Activated CD8-positive, alpha-beta T cell treated with anti-CD3 and anti-CD28 coated beads for 36 hours (primary cell): ENCODE measurements at regions not wholly inside any gene's neighbourhood (a gene's known extent, or its start where the extent isn't known, plus 50 kb on each side); places are given as distances from the start of the nearest gene placed in this dataset.

ENCODE experiments used
- ATAC-seq: fragments of 200-7000 bp; cut with Tn5 transposase; one replicate; pipeline ENCODE4 v1.10.0; 2021; ENCODE audit warnings: mild to moderate bottlenecking, moderate library complexity
- CTCF ChIA-PET: fragments of 350-600 bp; sonication (Branson Sonifier 250); formaldehyde crosslinking; loops from one replicate; lab custom pipeline; 2021; ENCODE audit warnings: antibody characterized with exemption; lab: Charles Lee
- POLR2A ChIA-PET: fragments of 350-600 bp; sonication (Branson Sonifier 250); formaldehyde crosslinking; loops from one replicate; lab custom pipeline; 2021; ENCODE audit warnings: antibody characterized with exemption; lab: Charles Lee
- DNase-seq: peaks from one replicate; pipeline ENCODE4 v3.0.0-alpha.2; 2020
- H3K27ac Mint-ChIP-seq: one replicate; pipeline ENCODE4 v1.8.0; 2021; ENCODE audit warnings: mild to moderate bottlenecking, mixed read lengths
- H3K27me3 Mint-ChIP-seq: one replicate; pipeline ENCODE4 v1.8.0; 2021; ENCODE audit warnings: mixed read lengths
- H3K36me3 Mint-ChIP-seq: one replicate; pipeline ENCODE4 v1.8.0; 2021; ENCODE audit warnings: low read depth, mixed read lengths
- H3K4me1 Mint-ChIP-seq: one replicate; pipeline ENCODE4 v1.8.0; 2021; ENCODE audit warnings: low read depth, mixed read lengths
- H3K4me3 Mint-ChIP-seq: one replicate; pipeline ENCODE4 v1.8.0; 2021; ENCODE audit warnings: mild to moderate bottlenecking, moderate library complexity, mixed read lengths
- H3K9me3 Mint-ChIP-seq: one replicate; pipeline ENCODE4 v1.8.0; 2021; ENCODE audit warnings: mixed read lengths
- CTCF ChIP-seq: fragments of 200-600 bp; IDR thresholded peaks from one replicate; pipeline ENCODE4 v1.8.0; 2022; ENCODE audit warnings: antibody characterized with exemption, mild to moderate bottlenecking
- intact Hi-C: fragments of 100-400 bp; cut with micrococcal nuclease; formaldehyde crosslinking; loops from one replicate; pipeline ENCODE4 v1.10.0; 2022

- no peak for DNase-seq
- no peak overlapping the region for H3K27ac Mint-ChIP-seq
- no peaks in the 10 kb centered on the region for H3K9me3 Mint-ChIP-seq
- no peaks in the 10 kb centered on the region for H3K36me3 Mint-ChIP-seq
- TF ChIP-seq CTCF: no peak
- H3K4me1 Mint-ChIP-seq: no peaks in the 10 kb centered on the region
- CTCF ChIA-PET: interaction anchor here (1.4 kb wide), 1 partner anchor 14 kb away, joined by 3 read pairs; no protein-coding TSS in a partner anchor
- no peak overlapping the region for H3K4me3 Mint-ChIP-seq
- POLR2A ChIA-PET: no interaction called here
- H3K27me3 Mint-ChIP-seq: no peaks in the 10 kb centered on the region
- intact Hi-C loops: no loop called here
- ATAC-seq: no peak
These were observed 99.6 kb downstream of the FAM43A start for GRCh38 chr3:194785315-194785714.

GRCh38 chr3:194787072-194787471 lies 101.4 kb downstream of the FAM43A start:
- POLR2A ChIA-PET: no interaction called here
- Mint-ChIP-seq H3K27ac (no peak overlapping the region), H3K9me3 (no peaks in the 10 kb centered on the region), H3K4me1 (no peaks in the 10 kb centered on the region), H3K4me3 (no peak overlapping the region), H3K27me3 (no peaks in the 10 kb centered on the region), H3K36me3 (no peaks in the 10 kb centered on the region)
- TF ChIP-seq CTCF: no peak
- intact Hi-C loops: no loop called here
- DNase-seq (no peak), ATAC-seq (no peak)
- CTCF ChIA-PET: no interaction called here

- intact Hi-C loops: no loop called here
- Mint-ChIP-seq H3K27me3 (no peaks in the 10 kb centered on the region), H3K27ac (no peak overlapping the region), H3K9me3 (no peaks in the 10 kb centered on the region), H3K36me3 (no peaks in the 10 kb centered on the region), H3K4me1 (no peaks in the 10 kb centered on the region), H3K4me3 (no peak overlapping the region)
- TF ChIP-seq CTCF: no peak
- ATAC-seq (no peak), DNase-seq (no peak)
- ChIA-PET CTCF (no interaction called here), POLR2A (no interaction called here)
These were observed 102.0 kb downstream of the FAM43A start for GRCh38 chr3:194787650-194788049.

- Mint-ChIP-seq H3K27me3 (no peaks in the 10 kb centered on the region), H3K27ac (no peak overlapping the region), H3K4me3 (no peak overlapping the region), H3K36me3 (peaks cover 8% of the 10 kb centered on the region), H3K4me1 (peaks cover 3% of the 10 kb centered on the region), H3K9me3 (peaks cover 12% of the 10 kb centered on the region)
- ATAC-seq (no peak), DNase-seq (no peak)
- no peak for TF ChIP-seq CTCF
- intact Hi-C loops: no loop called here
- ChIA-PET POLR2A (no interaction called here), CTCF (no interaction called here)
These were observed 106.7 kb downstream of the FAM43A start for GRCh38 chr3:194792368-194792767.

- intact Hi-C loops: no loop called here
- H3K9me3 Mint-ChIP-seq: peaks cover 12% of the 10 kb centered on the region
- peaks cover 8% of the 10 kb centered on the region for H3K36me3 Mint-ChIP-seq
- ChIA-PET CTCF (interaction anchor here (1.1 kb wide), 1 partner anchor 132 kb away, joined by 3 read pairs; no protein-coding TSS in a partner anchor), POLR2A (interaction anchor here (0.6 to 1.2 kb wide), 2 partner anchors 12 to 420 kb away, joined by 3 read pairs; no protein-coding TSS in a partner anchor)
- no peak for TF ChIP-seq CTCF
- H3K4me1 Mint-ChIP-seq: peaks cover 3% of the 10 kb centered on the region
- ATAC-seq: no peak
- H3K27me3 Mint-ChIP-seq: no peaks in the 10 kb centered on the region
- H3K27ac Mint-ChIP-seq: no peak overlapping the region
- DNase-seq: no peak
- H3K4me3 Mint-ChIP-seq: no peak overlapping the region
These were observed 112.0 kb downstream of the FAM43A start for GRCh38 chr3:194797555-194798250.
